HepG2 (cell line): ENCODE measurements at regions not wholly inside any gene's neighbourhood (a gene's known extent, or its start where the extent isn't known, plus 50 kb on each side); places are given as distances from the start of the nearest gene placed in this dataset.

Experiments used
- ARNTL ChIP-seq: sonication (generic); formaldehyde crosslinking; IDR thresholded peaks from 2 replicates; pipeline ENCODE4 v1.4.0; 2020; ENCODE audit warnings: mild to moderate bottlenecking, missing genetic modification reagents
- CCAR2 ChIP-seq: fragments of 200-400 bp; formaldehyde crosslinking; optimal IDR thresholded peaks from 2 replicates; pipeline ENCODE3; 2018; ENCODE audit warnings: low read depth, mild to moderate bottlenecking, low read length, moderate library complexity
- CREB1 ChIP-seq, 2 experiments: fragments of 450-650 bp in 1 of 2; IDR thresholded peaks; 2 replicates each; pipeline ENCODE4 v1.6.1; 2016 to 2017; ENCODE audit warnings: control low read depth in 1 of 2, mild to moderate bottlenecking in 1 of 2, missing compliant biosample characterization in 1 of 2, missing genetic modification characterization in 1 of 2
- NFYC ChIP-seq: IDR thresholded peaks from 2 replicates; pipeline ENCODE4 v1.6.1; 2016; ENCODE audit warnings: missing genetic modification reagents, missing compliant biosample characterization
- SIN3B ChIP-seq: fragments of 150-350 bp; IDR thresholded peaks from 2 replicates; pipeline ENCODE4 v1.6.1; 2014; ENCODE audit warnings: low read length
- YEATS2 ChIP-seq: sonication (generic); formaldehyde crosslinking; IDR thresholded peaks from 2 replicates; pipeline ENCODE4 v1.4.0; 2020; ENCODE audit warnings: missing genetic modification reagents, borderline replicate concordance
- TF ChIP-seq, protein P1 (sequence below): sonication (generic); formaldehyde crosslinking; IDR thresholded peaks from 2 replicates; pipeline ENCODE4 v1.4.0; 2020; ENCODE audit warnings: missing genetic modification reagents; ENCODE audit errors: not compliant biosample characterization
- TF ChIP-seq, protein P2 (sequence below): IDR thresholded peaks from 2 replicates; pipeline ENCODE4 v1.6.1; 2016; ENCODE audit warnings: low read depth, missing genetic modification reagents, missing compliant biosample characterization
- TF ChIP-seq, protein P3 (sequence below): sonication (generic); formaldehyde crosslinking; IDR thresholded peaks from 2 replicates; pipeline ENCODE4 v1.5.1; 2020; ENCODE audit warnings: mild to moderate bottlenecking, missing genetic modification reagents, moderate library complexity

DNA sequence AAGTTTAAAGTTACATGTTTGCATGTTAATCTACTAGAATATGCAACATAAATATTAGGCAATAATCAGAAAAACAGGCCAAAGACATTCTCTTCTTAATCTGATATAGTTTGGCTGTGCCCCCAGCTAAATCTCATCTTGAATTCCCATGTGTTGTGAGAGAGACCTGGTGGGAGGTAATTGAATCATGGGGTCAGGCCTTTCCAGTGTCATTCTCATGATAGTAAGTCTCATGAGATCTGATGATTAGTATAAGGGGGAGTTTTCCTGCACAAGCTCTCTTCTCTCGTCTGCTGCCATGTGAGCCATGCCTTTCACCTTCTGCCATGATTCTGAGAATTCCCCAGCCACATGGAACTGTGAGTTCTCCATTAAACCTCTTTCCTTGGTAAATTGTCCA is 1241.7 kb upstream of the ADGRB3 start (continued):
- TF ChIP-seq, protein P1, sequence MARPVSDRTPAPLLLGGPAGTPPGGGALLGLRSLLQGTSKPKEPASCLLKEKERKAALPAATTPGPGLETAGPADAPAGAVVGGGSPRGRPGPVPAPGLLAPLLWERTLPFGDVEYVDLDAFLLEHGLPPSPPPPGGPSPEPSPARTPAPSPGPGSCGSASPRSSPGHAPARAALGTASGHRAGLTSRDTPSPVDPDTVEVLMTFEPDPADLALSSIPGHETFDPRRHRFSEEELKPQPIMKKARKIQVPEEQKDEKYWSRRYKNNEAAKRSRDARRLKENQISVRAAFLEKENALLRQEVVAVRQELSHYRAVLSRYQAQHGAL: no peak
- TF ChIP-seq CCAR2 (no peak), SIN3B (no peak), YEATS2 (CRISPR knock-in tag) (no peak), ARNTL (CRISPR knock-in tag) (no peak), NFYC (no peak), CREB1 (IDR thresholded peaks at IDR 0.05) (no peak), CREB1 (CRISPR knock-in tag; IDR thresholded peaks at IDR 0.05) (no peak)
- TF ChIP-seq, protein P2, sequence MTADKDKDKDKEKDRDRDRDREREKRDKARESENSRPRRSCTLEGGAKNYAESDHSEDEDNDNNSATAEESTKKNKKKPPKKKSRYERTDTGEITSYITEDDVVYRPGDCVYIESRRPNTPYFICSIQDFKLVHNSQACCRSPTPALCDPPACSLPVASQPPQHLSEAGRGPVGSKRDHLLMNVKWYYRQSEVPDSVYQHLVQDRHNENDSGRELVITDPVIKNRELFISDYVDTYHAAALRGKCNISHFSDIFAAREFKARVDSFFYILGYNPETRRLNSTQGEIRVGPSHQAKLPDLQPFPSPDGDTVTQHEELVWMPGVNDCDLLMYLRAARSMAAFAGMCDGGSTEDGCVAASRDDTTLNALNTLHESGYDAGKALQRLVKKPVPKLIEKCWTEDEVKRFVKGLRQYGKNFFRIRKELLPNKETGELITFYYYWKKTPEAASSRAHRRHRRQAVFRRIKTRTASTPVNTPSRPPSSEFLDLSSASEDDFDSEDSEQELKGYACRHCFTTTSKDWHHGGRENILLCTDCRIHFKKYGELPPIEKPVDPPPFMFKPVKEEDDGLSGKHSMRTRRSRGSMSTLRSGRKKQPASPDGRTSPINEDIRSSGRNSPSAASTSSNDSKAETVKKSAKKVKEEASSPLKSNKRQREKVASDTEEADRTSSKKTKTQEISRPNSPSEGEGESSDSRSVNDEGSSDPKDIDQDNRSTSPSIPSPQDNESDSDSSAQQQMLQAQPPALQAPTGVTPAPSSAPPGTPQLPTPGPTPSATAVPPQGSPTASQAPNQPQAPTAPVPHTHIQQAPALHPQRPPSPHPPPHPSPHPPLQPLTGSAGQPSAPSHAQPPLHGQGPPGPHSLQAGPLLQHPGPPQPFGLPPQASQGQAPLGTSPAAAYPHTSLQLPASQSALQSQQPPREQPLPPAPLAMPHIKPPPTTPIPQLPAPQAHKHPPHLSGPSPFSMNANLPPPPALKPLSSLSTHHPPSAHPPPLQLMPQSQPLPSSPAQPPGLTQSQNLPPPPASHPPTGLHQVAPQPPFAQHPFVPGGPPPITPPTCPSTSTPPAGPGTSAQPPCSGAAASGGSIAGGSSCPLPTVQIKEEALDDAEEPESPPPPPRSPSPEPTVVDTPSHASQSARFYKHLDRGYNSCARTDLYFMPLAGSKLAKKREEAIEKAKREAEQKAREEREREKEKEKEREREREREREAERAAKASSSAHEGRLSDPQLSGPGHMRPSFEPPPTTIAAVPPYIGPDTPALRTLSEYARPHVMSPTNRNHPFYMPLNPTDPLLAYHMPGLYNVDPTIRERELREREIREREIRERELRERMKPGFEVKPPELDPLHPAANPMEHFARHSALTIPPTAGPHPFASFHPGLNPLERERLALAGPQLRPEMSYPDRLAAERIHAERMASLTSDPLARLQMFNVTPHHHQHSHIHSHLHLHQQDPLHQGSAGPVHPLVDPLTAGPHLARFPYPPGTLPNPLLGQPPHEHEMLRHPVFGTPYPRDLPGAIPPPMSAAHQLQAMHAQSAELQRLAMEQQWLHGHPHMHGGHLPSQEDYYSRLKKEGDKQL (CRISPR knock-in tag): no peak
- TF ChIP-seq, protein P3, sequence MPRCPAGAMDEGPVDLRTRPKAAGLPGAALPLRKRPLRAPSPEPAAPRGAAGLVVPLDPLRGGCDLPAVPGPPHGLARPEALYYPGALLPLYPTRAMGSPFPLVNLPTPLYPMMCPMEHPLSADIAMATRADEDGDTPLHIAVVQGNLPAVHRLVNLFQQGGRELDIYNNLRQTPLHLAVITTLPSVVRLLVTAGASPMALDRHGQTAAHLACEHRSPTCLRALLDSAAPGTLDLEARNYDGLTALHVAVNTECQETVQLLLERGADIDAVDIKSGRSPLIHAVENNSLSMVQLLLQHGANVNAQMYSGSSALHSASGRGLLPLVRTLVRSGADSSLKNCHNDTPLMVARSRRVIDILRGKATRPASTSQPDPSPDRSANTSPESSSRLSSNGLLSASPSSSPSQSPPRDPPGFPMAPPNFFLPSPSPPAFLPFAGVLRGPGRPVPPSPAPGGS (CRISPR knock-in tag): no peak
